HCT116 (cell line): ENCODE measurements at regions not wholly inside any gene's neighbourhood (a gene's known extent, or its start where the extent isn't known, plus 50 kb on each side); places are given as distances from the start of the nearest gene placed in this dataset.

Experiments
- FOSL1 ChIP-seq: IDR thresholded peaks from 2 replicates; pipeline ENCODE4 v1.6.1; 2012; ENCODE audit warnings: low read depth
- POLR2A ChIP-seq: IDR thresholded peaks from 2 replicates; pipeline ENCODE4 v1.7.0; 2011; ENCODE audit warnings: borderline replicate concordance; ENCODE audit not compliant: insufficient read depth, insufficient read length; ENCODE audit errors: extremely low read depth
- RAD21 ChIP-seq: IDR thresholded peaks from 2 replicates; pipeline ENCODE4 v1.6.1; 2012; ENCODE audit warnings: low read depth, mild to moderate bottlenecking
- SIN3A ChIP-seq: IDR thresholded peaks from 2 replicates; pipeline ENCODE4 v1.6.1; 2012; ENCODE audit warnings: low read depth
- SP1 ChIP-seq: IDR thresholded peaks from 2 replicates; pipeline ENCODE4 v1.6.1; 2012; ENCODE audit warnings: low read depth
- TCF7L2 ChIP-seq: IDR thresholded peaks from 2 replicates; pipeline ENCODE4 v1.7.0; 2011; ENCODE audit warnings: borderline replicate concordance, inconsistent platforms; ENCODE audit not compliant: insufficient read depth, insufficient read length; ENCODE audit errors: extremely low read depth
- TF ChIP-seq, protein P1 (sequence below): IDR thresholded peaks from 2 replicates; pipeline ENCODE4 v1.6.1; 2012; ENCODE audit warnings: low read depth
- TF ChIP-seq, protein P2 (sequence below): IDR thresholded peaks from 2 replicates; pipeline ENCODE4 v1.6.1; 2012
- TF ChIP-seq, protein P3 (sequence below), 3 experiments: fragments of 200-600 bp in 1 of 3; sonication (generic) in 1 of 3; IDR thresholded peaks in 2 of 3; conservative IDR thresholded peaks in 1 of 3; 2 replicates each; pipeline ENCODE4 v1.5.1; 2012 to 2017; ENCODE audit warnings: low read depth in 2 of 3, low read length in 2 of 3, antibody characterized with exemption in 1 of 3, borderline replicate concordance in 1 of 3, control low read depth in 1 of 3, mild to moderate bottlenecking in 1 of 3, mixed read lengths in 1 of 3, mixed run types in 1 of 3, moderate library complexity in 1 of 3; ENCODE audit not compliant: insufficient read depth in 1 of 3
- TF ChIP-seq, protein P4 (sequence below): IDR thresholded peaks from 2 replicates; pipeline ENCODE4 v1.6.1; 2012

DNA sequence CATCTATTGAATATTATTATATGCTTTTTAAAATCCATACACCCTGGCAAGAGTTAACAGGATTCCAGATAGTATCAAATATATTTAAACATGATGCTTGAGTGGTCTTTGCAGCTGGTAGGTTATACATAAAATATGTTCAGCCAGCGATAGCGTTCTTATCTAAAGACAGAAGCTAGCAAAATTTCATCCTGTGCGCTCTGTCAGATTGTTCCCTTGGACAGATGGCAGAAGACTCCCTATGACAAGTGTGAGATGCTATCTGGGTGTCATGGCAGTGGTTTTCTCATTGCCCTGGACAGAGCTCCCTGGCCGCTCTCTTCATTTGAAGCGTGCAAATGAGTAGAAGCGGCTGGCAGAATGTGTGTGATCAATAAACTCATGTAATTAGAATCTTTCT is 175.2 kb upstream of the SOX14 start:
- TF ChIP-seq, protein P1, sequence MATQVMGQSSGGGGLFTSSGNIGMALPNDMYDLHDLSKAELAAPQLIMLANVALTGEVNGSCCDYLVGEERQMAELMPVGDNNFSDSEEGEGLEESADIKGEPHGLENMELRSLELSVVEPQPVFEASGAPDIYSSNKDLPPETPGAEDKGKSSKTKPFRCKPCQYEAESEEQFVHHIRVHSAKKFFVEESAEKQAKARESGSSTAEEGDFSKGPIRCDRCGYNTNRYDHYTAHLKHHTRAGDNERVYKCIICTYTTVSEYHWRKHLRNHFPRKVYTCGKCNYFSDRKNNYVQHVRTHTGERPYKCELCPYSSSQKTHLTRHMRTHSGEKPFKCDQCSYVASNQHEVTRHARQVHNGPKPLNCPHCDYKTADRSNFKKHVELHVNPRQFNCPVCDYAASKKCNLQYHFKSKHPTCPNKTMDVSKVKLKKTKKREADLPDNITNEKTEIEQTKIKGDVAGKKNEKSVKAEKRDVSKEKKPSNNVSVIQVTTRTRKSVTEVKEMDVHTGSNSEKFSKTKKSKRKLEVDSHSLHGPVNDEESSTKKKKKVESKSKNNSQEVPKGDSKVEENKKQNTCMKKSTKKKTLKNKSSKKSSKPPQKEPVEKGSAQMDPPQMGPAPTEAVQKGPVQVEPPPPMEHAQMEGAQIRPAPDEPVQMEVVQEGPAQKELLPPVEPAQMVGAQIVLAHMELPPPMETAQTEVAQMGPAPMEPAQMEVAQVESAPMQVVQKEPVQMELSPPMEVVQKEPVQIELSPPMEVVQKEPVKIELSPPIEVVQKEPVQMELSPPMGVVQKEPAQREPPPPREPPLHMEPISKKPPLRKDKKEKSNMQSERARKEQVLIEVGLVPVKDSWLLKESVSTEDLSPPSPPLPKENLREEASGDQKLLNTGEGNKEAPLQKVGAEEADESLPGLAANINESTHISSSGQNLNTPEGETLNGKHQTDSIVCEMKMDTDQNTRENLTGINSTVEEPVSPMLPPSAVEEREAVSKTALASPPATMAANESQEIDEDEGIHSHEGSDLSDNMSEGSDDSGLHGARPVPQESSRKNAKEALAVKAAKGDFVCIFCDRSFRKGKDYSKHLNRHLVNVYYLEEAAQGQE, result no peak
- TF ChIP-seq, protein P2, sequence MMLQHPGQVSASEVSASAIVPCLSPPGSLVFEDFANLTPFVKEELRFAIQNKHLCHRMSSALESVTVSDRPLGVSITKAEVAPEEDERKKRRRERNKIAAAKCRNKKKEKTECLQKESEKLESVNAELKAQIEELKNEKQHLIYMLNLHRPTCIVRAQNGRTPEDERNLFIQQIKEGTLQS, result no peak
- TF ChIP-seq, protein P3, sequence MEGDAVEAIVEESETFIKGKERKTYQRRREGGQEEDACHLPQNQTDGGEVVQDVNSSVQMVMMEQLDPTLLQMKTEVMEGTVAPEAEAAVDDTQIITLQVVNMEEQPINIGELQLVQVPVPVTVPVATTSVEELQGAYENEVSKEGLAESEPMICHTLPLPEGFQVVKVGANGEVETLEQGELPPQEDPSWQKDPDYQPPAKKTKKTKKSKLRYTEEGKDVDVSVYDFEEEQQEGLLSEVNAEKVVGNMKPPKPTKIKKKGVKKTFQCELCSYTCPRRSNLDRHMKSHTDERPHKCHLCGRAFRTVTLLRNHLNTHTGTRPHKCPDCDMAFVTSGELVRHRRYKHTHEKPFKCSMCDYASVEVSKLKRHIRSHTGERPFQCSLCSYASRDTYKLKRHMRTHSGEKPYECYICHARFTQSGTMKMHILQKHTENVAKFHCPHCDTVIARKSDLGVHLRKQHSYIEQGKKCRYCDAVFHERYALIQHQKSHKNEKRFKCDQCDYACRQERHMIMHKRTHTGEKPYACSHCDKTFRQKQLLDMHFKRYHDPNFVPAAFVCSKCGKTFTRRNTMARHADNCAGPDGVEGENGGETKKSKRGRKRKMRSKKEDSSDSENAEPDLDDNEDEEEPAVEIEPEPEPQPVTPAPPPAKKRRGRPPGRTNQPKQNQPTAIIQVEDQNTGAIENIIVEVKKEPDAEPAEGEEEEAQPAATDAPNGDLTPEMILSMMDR (IDR thresholded peaks at IDR 0.05 in 2 of 3, conservative IDR thresholded peaks at IDR 0.05 in 1 of 3; ENCODE audit: borderline replicate concordance in 1 of 3, insufficient read depth in 1 of 3, low read depth in 2 of 3, low read length in 2 of 3), result no peak
- no peak for TF ChIP-seq RAD21
- no peak for TF ChIP-seq SP1
- TF ChIP-seq, protein P4, sequence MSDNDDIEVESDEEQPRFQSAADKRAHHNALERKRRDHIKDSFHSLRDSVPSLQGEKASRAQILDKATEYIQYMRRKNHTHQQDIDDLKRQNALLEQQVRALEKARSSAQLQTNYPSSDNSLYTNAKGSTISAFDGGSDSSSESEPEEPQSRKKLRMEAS, result no peak
- no peak for TF ChIP-seq SIN3A
- TF ChIP-seq POLR2A, result no peak
- TF ChIP-seq TCF7L2, result no peak
- TF ChIP-seq FOSL1, result no peak
